ENCODE measurements at regions not wholly inside any gene's neighbourhood (a gene's known extent, or its start where the extent isn't known, plus 50 kb on each side); places are given as distances from the start of the nearest gene placed in this dataset.

- TF ChIP-seq NR2F2 (IDR thresholded peaks at IDR 0.05), result no peak
- TF ChIP-seq HNF4A (conservative IDR thresholded peaks at IDR 0.05), result no peak
- TF ChIP-seq ATF3 (IDR thresholded peaks at IDR 0.05), result no peak
- TF ChIP-seq SP1 (IDR thresholded peaks at IDR 0.05), result no peak
- no peak for TF ChIP-seq JUND (IDR thresholded peaks at IDR 0.05)
- no peak for TF ChIP-seq TAF1 (conservative IDR thresholded peaks at IDR 0.05)
- TF ChIP-seq FOXA2 (IDR thresholded peaks at IDR 0.05), result no peak
- TF ChIP-seq RXRA (IDR thresholded peaks at IDR 0.05), result no peak
- TF ChIP-seq GABPA (IDR thresholded peaks at IDR 0.05 in 1 of 2, conservative IDR thresholded peaks at IDR 0.05 in 1 of 2), result no peak
- no peak for TF ChIP-seq RAD21 (IDR thresholded peaks at IDR 0.05)
- TF ChIP-seq CTCF (IDR thresholded peaks at IDR 0.05; ENCODE audit: low read depth, low read length, missing input control), result no peak
- no peak for TF ChIP-seq FOXA1 (IDR thresholded peaks at IDR 0.05)
- TF ChIP-seq, protein P1, sequence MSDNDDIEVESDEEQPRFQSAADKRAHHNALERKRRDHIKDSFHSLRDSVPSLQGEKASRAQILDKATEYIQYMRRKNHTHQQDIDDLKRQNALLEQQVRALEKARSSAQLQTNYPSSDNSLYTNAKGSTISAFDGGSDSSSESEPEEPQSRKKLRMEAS (IDR thresholded peaks at IDR 0.05), result no peak
- no peak for TF ChIP-seq EGR1 (IDR thresholded peaks at IDR 0.05; ENCODE audit: low read depth in 2 of 2)
- TF ChIP-seq HNF4G (IDR thresholded peaks at IDR 0.05), result no peak
- TF ChIP-seq YY1 (IDR thresholded peaks at IDR 0.05), result no peak
- TF ChIP-seq ZBTB33 (IDR thresholded peaks at IDR 0.05), result no peak
- TF ChIP-seq, protein P2, sequence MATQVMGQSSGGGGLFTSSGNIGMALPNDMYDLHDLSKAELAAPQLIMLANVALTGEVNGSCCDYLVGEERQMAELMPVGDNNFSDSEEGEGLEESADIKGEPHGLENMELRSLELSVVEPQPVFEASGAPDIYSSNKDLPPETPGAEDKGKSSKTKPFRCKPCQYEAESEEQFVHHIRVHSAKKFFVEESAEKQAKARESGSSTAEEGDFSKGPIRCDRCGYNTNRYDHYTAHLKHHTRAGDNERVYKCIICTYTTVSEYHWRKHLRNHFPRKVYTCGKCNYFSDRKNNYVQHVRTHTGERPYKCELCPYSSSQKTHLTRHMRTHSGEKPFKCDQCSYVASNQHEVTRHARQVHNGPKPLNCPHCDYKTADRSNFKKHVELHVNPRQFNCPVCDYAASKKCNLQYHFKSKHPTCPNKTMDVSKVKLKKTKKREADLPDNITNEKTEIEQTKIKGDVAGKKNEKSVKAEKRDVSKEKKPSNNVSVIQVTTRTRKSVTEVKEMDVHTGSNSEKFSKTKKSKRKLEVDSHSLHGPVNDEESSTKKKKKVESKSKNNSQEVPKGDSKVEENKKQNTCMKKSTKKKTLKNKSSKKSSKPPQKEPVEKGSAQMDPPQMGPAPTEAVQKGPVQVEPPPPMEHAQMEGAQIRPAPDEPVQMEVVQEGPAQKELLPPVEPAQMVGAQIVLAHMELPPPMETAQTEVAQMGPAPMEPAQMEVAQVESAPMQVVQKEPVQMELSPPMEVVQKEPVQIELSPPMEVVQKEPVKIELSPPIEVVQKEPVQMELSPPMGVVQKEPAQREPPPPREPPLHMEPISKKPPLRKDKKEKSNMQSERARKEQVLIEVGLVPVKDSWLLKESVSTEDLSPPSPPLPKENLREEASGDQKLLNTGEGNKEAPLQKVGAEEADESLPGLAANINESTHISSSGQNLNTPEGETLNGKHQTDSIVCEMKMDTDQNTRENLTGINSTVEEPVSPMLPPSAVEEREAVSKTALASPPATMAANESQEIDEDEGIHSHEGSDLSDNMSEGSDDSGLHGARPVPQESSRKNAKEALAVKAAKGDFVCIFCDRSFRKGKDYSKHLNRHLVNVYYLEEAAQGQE (IDR thresholded peaks at IDR 0.05), result no peak
- H3K27ac ChIP-seq (ENCODE audit: low read depth in 1 of 2, low read length in 2 of 2), result no peak overlapping the region
These were observed 53.1 kb upstream of the TRIM67 start for GRCh38 chr1:231108516-231109302.

More at GRCh38 chr1:231108516-231109302, 53.1 kb upstream of the TRIM67 start:
- WGBS, result 73% methylated on average over 7 of the region's 7 CpGs
- no peaks in the 10 kb centered on the region for H3K27me3 ChIP-seq (ENCODE audit: control insufficient read depth in 4 of 4, insufficient read depth in 4 of 4, low read length in 3 of 4)
- DNase-seq (ENCODE audit: low spot score), result no peak
- H3K9me3 ChIP-seq (ENCODE audit: control insufficient read depth in 4 of 4, low read length in 3 of 4), result peaks cover 0 to 2% (median under 1%) of the 10 kb centered on the region in 4 donors
- no peak overlapping the region for H3K4me3 ChIP-seq (ENCODE audit: low read depth in 1 of 3, low read length in 3 of 3)
- no peaks in the 10 kb centered on the region for H3K36me3 ChIP-seq (ENCODE audit: control insufficient read depth in 4 of 4, insufficient read depth in 3 of 4, low read depth in 1 of 4, low read length in 3 of 4)
- no peaks in the 10 kb centered on the region for H3K4me1 ChIP-seq (ENCODE audit: control insufficient read depth in 4 of 4, insufficient read depth in 4 of 4, low read length in 3 of 4)
- H3K9ac ChIP-seq (ENCODE audit: low read depth in 1 of 2, low read length in 2 of 2), result no peak overlapping the region
